ENCODE measurements at regions not wholly inside any gene's neighbourhood (a gene's known extent, or its start where the extent isn't known, plus 50 kb on each side); places are given as distances from the start of the nearest gene placed in this dataset.

DNA sequence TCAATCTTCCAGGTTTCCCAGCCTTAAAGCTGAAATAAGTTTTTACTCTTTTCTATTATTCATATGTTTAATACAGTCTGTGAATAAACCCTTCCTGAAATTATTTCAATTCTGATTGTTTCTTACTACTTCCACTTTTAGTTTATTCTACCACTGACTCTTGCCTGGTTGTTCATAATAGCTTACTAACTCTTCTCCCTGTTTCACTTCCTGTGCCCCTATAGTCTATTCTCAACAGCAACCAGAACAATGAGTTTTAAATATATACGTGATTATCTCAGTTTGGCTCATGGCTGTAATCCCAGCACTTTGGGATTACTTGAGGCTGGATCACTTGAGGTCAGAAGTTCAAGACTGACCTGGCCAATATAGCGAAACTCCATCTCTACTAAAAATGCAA lies 408.0 kb upstream of the SPOCK3 start:
- TF ChIP-seq, protein P1, sequence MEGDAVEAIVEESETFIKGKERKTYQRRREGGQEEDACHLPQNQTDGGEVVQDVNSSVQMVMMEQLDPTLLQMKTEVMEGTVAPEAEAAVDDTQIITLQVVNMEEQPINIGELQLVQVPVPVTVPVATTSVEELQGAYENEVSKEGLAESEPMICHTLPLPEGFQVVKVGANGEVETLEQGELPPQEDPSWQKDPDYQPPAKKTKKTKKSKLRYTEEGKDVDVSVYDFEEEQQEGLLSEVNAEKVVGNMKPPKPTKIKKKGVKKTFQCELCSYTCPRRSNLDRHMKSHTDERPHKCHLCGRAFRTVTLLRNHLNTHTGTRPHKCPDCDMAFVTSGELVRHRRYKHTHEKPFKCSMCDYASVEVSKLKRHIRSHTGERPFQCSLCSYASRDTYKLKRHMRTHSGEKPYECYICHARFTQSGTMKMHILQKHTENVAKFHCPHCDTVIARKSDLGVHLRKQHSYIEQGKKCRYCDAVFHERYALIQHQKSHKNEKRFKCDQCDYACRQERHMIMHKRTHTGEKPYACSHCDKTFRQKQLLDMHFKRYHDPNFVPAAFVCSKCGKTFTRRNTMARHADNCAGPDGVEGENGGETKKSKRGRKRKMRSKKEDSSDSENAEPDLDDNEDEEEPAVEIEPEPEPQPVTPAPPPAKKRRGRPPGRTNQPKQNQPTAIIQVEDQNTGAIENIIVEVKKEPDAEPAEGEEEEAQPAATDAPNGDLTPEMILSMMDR (IDR thresholded peaks at IDR 0.05) = no peak
- no peak for TF ChIP-seq POLR2A (IDR thresholded peaks at IDR 0.05)

Data from transverse colon (tissue), 3 donors.